ENCODE measurements at regions not wholly inside any gene's neighbourhood (a gene's known extent, or its start where the extent isn't known, plus 50 kb on each side); places are given as distances from the start of the nearest gene placed in this dataset.
A peak's percentile ranks its signal among the peaks of the same experiment; 100 is the strongest.

- H3K27me3 ChIP-seq (ENCODE audit: insufficient read depth, poor library complexity, severe bottlenecking): peaks cover 2% of the 10 kb centered on the region
- no peak overlapping the region for H3K27ac ChIP-seq (replicated peaks)
- TF ChIP-seq SPI1 (IDR thresholded peaks at IDR 0.05; ENCODE audit: borderline replicate concordance, low read depth) (no peak), REST (IDR thresholded peaks at IDR 0.05; ENCODE audit: insufficient replicate concordance, low read depth) (no peak), CTCF (IDR thresholded peaks at IDR 0.05; ENCODE audit: insufficient read depth, low read length) (no peak), POLR2AphosphoS5 (IDR thresholded peaks at IDR 0.05; ENCODE audit: low read depth) (no peak), GABPA (IDR thresholded peaks at IDR 0.05; ENCODE audit: low read depth) (no peak)
- no peak overlapping the region for H3K4me3 ChIP-seq (replicated peaks; ENCODE audit: insufficient read depth, low read length)
- no peak for DNase-seq (ENCODE audit: low read depth in 1 of 2, low spot score in 1 of 2)
These were observed 91.0 kb upstream of the NFE2L3 start for GRCh38 chr7:26060733-26061677.

- TF ChIP-seq GABPA (IDR thresholded peaks at IDR 0.05; ENCODE audit: low read depth): no peak
- TF ChIP-seq CTCF (IDR thresholded peaks at IDR 0.05; ENCODE audit: insufficient read depth, low read length): peak; percentile 84
- no peak for TF ChIP-seq SPI1 (IDR thresholded peaks at IDR 0.05; ENCODE audit: borderline replicate concordance, low read depth)
- H3K27ac ChIP-seq (replicated peaks): no peak overlapping the region
- H3K27me3 ChIP-seq (ENCODE audit: insufficient read depth, poor library complexity, severe bottlenecking): peaks cover 2% of the 10 kb centered on the region
- no peak overlapping the region for H3K4me3 ChIP-seq (replicated peaks; ENCODE audit: insufficient read depth, low read length)
- peak; percentile 8 to 67 for DNase-seq (ENCODE audit: low read depth in 1 of 2, low spot score in 1 of 2)
These were observed 90.1 kb upstream of the NFE2L3 start for GRCh38 chr7:26061678-26062603.

GRCh38 chr7:26065652-26066051 is 86.3 kb upstream of the NFE2L3 start:
- Histone ChIP-seq H3K27ac (replicated peaks) (no peak overlapping the region), H3K4me3 (replicated peaks; ENCODE audit: insufficient read depth, low read length) (no peak overlapping the region), H3K27me3 (ENCODE audit: insufficient read depth, poor library complexity, severe bottlenecking) (no peaks in the 10 kb centered on the region)
- DNase-seq (ENCODE audit: low read depth in 1 of 2, low spot score in 1 of 2): no peak
- TF ChIP-seq CTCF (IDR thresholded peaks at IDR 0.05; ENCODE audit: insufficient read depth, low read length): no peak
- no peak for TF ChIP-seq POLR2AphosphoS5 (IDR thresholded peaks at IDR 0.05; ENCODE audit: low read depth)
- TF ChIP-seq SPI1 (IDR thresholded peaks at IDR 0.05; ENCODE audit: borderline replicate concordance, low read depth): no peak
- no peak for TF ChIP-seq GABPA (IDR thresholded peaks at IDR 0.05; ENCODE audit: low read depth)
- TF ChIP-seq REST (IDR thresholded peaks at IDR 0.05; ENCODE audit: insufficient replicate concordance, low read depth): no peak

Measured in HL-60 (cell line).